ENCODE measurements at regions not wholly inside any gene's neighbourhood (a gene's known extent, or its start where the extent isn't known, plus 50 kb on each side); places are given as distances from the start of the nearest gene placed in this dataset.

GRCh38 chr4:137452799-137453198 lies 79.5 kb downstream of the PCDH18 start:
- H2AFZ ChIP-seq (replicated peaks; ENCODE audit: low read length, poor library complexity) = no peak overlapping the region
- H2BK120ac ChIP-seq (ENCODE audit: low read depth, low read length) = no peak overlapping the region
- no peak overlapping the region for H4K8ac ChIP-seq (ENCODE audit: low read depth in 2 of 2, low read length in 2 of 2)
- H3K9me3 ChIP-seq (ENCODE audit: control insufficient read depth, insufficient read depth, low read length) = peaks cover 2% of the 10 kb centered on the region; the same call in 1 of the 2 replicates
- in situ Hi-C loops (cut with MboI; ENCODE audit: low sequenced_read_pairs) (no loop called here), intact Hi-C loops (cut with micrococcal nuclease) (no loop called here), dilution Hi-C loops (cut with HindIII; ENCODE audit: low sequenced_read_pairs, unreplicated experiment) (no loop called here)
- H3K9me1 ChIP-seq (ENCODE audit: insufficient read depth, low read length) = no peaks in the 10 kb centered on the region
- H3K4ac ChIP-seq (ENCODE audit: low read depth, low read length) = no peak overlapping the region
- no peak for ATAC-seq (ENCODE audit: low read depth)
- H3K23ac ChIP-seq (ENCODE audit: low read depth, low read length) = no peak overlapping the region
- H3K36me3 ChIP-seq (ENCODE audit: control insufficient read depth, insufficient read depth, low read length) = no peaks in the 10 kb centered on the region
- ChIA-PET POLR2A (ENCODE audit: unreplicated experiment) (no interaction called here), CTCF (no interaction called here)
- H4K91ac ChIP-seq (ENCODE audit: insufficient read depth, low read depth, low read length) = no peak overlapping the region
- no peak overlapping the region for H3K27ac ChIP-seq (ENCODE audit: insufficient read depth, low read length)
- H2AK9ac ChIP-seq (replicated peaks; ENCODE audit: low read depth, low read length, poor library complexity) = no peak overlapping the region
- no peaks in the 10 kb centered on the region for H4K20me1 ChIP-seq (ENCODE audit: insufficient read depth, low read length)
- DNase-seq = no peak
- no peak overlapping the region for H4K5ac ChIP-seq (ENCODE audit: low read depth, low read length)
- H3K18ac ChIP-seq (ENCODE audit: low read depth, low read length) = no peak overlapping the region
- BruUV-seq (replicated peaks) = no TSS peak
- no peak overlapping the region for H3K9ac ChIP-seq (ENCODE audit: low read depth, low read length)
- no peak overlapping the region for H2AK5ac ChIP-seq (ENCODE audit: low read depth, low read length)
- no peak overlapping the region for H3K4me2 ChIP-seq (ENCODE audit: low read depth, low read length)
- H2BK15ac ChIP-seq (ENCODE audit: low read depth, low read length) = no peak overlapping the region
- no peak overlapping the region for H3K14ac ChIP-seq (replicated peaks; ENCODE audit: low read depth, low read length)
- TF ChIP-seq RCOR1 (IDR thresholded peaks at IDR 0.05; ENCODE audit: insufficient replicate concordance, low read length) (no peak), BHLHE40 (IDR thresholded peaks at IDR 0.05; ENCODE audit: low read depth, low read length) (no peak), MAZ (IDR thresholded peaks at IDR 0.05; ENCODE audit: borderline replicate concordance, low read depth, low read length) (no peak), MAFK (IDR thresholded peaks at IDR 0.05; ENCODE audit: low read depth, low read length) (no peak), POLR2A (IDR thresholded peaks at IDR 0.05; ENCODE audit: low read depth, low read length) (no peak), FOS (IDR thresholded peaks at IDR 0.05; ENCODE audit: low read depth, low read length) (no peak), RFX5 (IDR thresholded peaks at IDR 0.05; ENCODE audit: low read depth, low read length) (no peak), CHD1 (IDR thresholded peaks at IDR 0.05; ENCODE audit: low read depth, low read length) (no peak), CEBPB (IDR thresholded peaks at IDR 0.05; ENCODE audit: low read depth, low read length) (no peak), NFE2L2 (IDR thresholded peaks at IDR 0.05; ENCODE audit: low read depth, low read length) (no peak), MXI1 (IDR thresholded peaks at IDR 0.05; ENCODE audit: borderline replicate concordance, low read depth, low read length) (no peak), RAD21 (IDR thresholded peaks at IDR 0.05; ENCODE audit: low read length) (no peak)
- no peak overlapping the region for H3K4me3 ChIP-seq (ENCODE audit: insufficient read depth, low read depth, low read length)
- no peaks in the 10 kb centered on the region for H3K79me1 ChIP-seq (ENCODE audit: low read depth in 1 of 2, low read length in 2 of 2)
- no peaks in the 10 kb centered on the region for H3K27me3 ChIP-seq (ENCODE audit: control insufficient read depth, insufficient read depth, low read length)
- H3K4me1 ChIP-seq (ENCODE audit: control insufficient read depth, insufficient read depth, low read length) = no peaks in the 10 kb centered on the region
- no CpG with 5 or more reads among the region's 1 CpG for WGBS, 2 experiments (ENCODE audit: extremely low coverage in 2 of 2, insufficient read length in 1 of 2)
- no peak overlapping the region for H2BK20ac ChIP-seq (ENCODE audit: low read depth, low read length)
- no peak overlapping the region for H3K56ac ChIP-seq (ENCODE audit: extremely low read depth, insufficient read depth, low read length)
- H2BK5ac ChIP-seq (ENCODE audit: low read depth, low read length, poor library complexity, severe bottlenecking) = no peak overlapping the region

All from IMR-90 (cell line).